ENCODE measurements at regions not wholly inside any gene's neighbourhood (a gene's known extent, or its start where the extent isn't known, plus 50 kb on each side); places are given as distances from the start of the nearest gene placed in this dataset.

- TF ChIP-seq GATA1 (IDR thresholded peaks at IDR 0.05; ENCODE audit: low read depth, low read length), result no peak
- TF ChIP-seq POLR2A (IDR thresholded peaks at IDR 0.05; ENCODE audit: low read length), result no peak
- no peak for DNase-seq
Observed at GRCh38 chr6:103982574-103982973, 877.1 kb downstream of the HACE1 start.

- no peak for DNase-seq
- TF ChIP-seq POLR2A (IDR thresholded peaks at IDR 0.05; ENCODE audit: low read length) (no peak), GATA1 (IDR thresholded peaks at IDR 0.05; ENCODE audit: low read depth, low read length) (no peak)
Observed at GRCh38 chr6:103979308-103979707, 880.4 kb downstream of the HACE1 start.

- TF ChIP-seq GATA1 (IDR thresholded peaks at IDR 0.05; ENCODE audit: low read depth, low read length), result no peak
- TF ChIP-seq POLR2A (IDR thresholded peaks at IDR 0.05; ENCODE audit: low read length), result no peak
- no peak for DNase-seq
Observed at GRCh38 chr6:103937389-103937788, 922.3 kb downstream of the HACE1 start.

GRCh38 chr6:103925317-103925716, 934.4 kb downstream of the HACE1 start:
- TF ChIP-seq GATA1 (IDR thresholded peaks at IDR 0.05; ENCODE audit: low read depth, low read length) (no peak), POLR2A (IDR thresholded peaks at IDR 0.05; ENCODE audit: low read length) (no peak)
- no peak for DNase-seq

GRCh38 chr6:103910018-103910417, 949.7 kb downstream of the HACE1 start:
- TF ChIP-seq GATA1 (IDR thresholded peaks at IDR 0.05; ENCODE audit: low read depth, low read length), result no peak
- no peak for TF ChIP-seq POLR2A (IDR thresholded peaks at IDR 0.05; ENCODE audit: low read length)
- DNase-seq, result no peak

GRCh38 chr6:103908898-103909297, 950.8 kb downstream of the HACE1 start:
- DNase-seq, result no peak
- no peak for TF ChIP-seq GATA1 (IDR thresholded peaks at IDR 0.05; ENCODE audit: low read depth, low read length)
- no peak for TF ChIP-seq POLR2A (IDR thresholded peaks at IDR 0.05; ENCODE audit: low read length)

GRCh38 chr6:103895136-103895535, 964.6 kb downstream of the HACE1 start:
- TF ChIP-seq GATA1 (IDR thresholded peaks at IDR 0.05; ENCODE audit: low read depth, low read length) (no peak), POLR2A (IDR thresholded peaks at IDR 0.05; ENCODE audit: low read length) (no peak)
- no peak for DNase-seq

GRCh38 chr6:103893141-103893581, 966.6 kb downstream of the HACE1 start:
- no peak for DNase-seq
- TF ChIP-seq GATA1 (IDR thresholded peaks at IDR 0.05; ENCODE audit: low read depth, low read length) (no peak), POLR2A (IDR thresholded peaks at IDR 0.05; ENCODE audit: low read length) (no peak)

- TF ChIP-seq GATA1 (IDR thresholded peaks at IDR 0.05; ENCODE audit: low read depth, low read length), result no peak
- no peak for TF ChIP-seq POLR2A (IDR thresholded peaks at IDR 0.05; ENCODE audit: low read length)
- DNase-seq, result no peak
Observed at GRCh38 chr6:103886951-103887350, 972.8 kb downstream of the HACE1 start.

GRCh38 chr6:103885446-103885845, 974.3 kb downstream of the HACE1 start:
- TF ChIP-seq POLR2A (IDR thresholded peaks at IDR 0.05; ENCODE audit: low read length) (no peak), GATA1 (IDR thresholded peaks at IDR 0.05; ENCODE audit: low read depth, low read length) (no peak)
- DNase-seq, result no peak

GRCh38 chr6:103879800-103880199, 979.9 kb downstream of the HACE1 start:
- no peak for DNase-seq
- no peak for TF ChIP-seq POLR2A (IDR thresholded peaks at IDR 0.05; ENCODE audit: low read length)

- DNase-seq, result no peak
Observed at GRCh38 chr6:103875221-103875620, 984.5 kb downstream of the HACE1 start.

GRCh38 chr6:103874575-103874974, 985.1 kb downstream of the HACE1 start:
- no peak for TF ChIP-seq POLR2A (IDR thresholded peaks at IDR 0.05; ENCODE audit: low read length)
- TF ChIP-seq GATA1 (IDR thresholded peaks at IDR 0.05; ENCODE audit: low read depth, low read length), result no peak
- DNase-seq, result no peak

More at GRCh38 chr6:103875221-103875620, 984.5 kb downstream of the HACE1 start:
- TF ChIP-seq POLR2A (IDR thresholded peaks at IDR 0.05; ENCODE audit: low read length) (no peak), GATA1 (IDR thresholded peaks at IDR 0.05; ENCODE audit: low read depth, low read length) (no peak)

GRCh38 chr6:103872678-103873077, 987.0 kb downstream of the HACE1 start:
- no peak for DNase-seq
- TF ChIP-seq POLR2A (IDR thresholded peaks at IDR 0.05; ENCODE audit: low read length), result no peak

GRCh38 chr6:103872233-103872632, 987.5 kb downstream of the HACE1 start:
- no peak for TF ChIP-seq POLR2A (IDR thresholded peaks at IDR 0.05; ENCODE audit: low read length)
- no peak for TF ChIP-seq GATA1 (IDR thresholded peaks at IDR 0.05; ENCODE audit: low read depth, low read length)
- no peak for DNase-seq

GRCh38 chr6:103870970-103871369, 988.7 kb downstream of the HACE1 start:
- TF ChIP-seq POLR2A (IDR thresholded peaks at IDR 0.05; ENCODE audit: low read length), result no peak
- no peak for TF ChIP-seq GATA1 (IDR thresholded peaks at IDR 0.05; ENCODE audit: low read depth, low read length)
- DNase-seq, result no peak
